Activated CD8-positive, alpha-beta T cell treated with anti-CD3 and anti-CD28 coated beads for 36 hours (primary cell): ENCODE measurements at regions not wholly inside any gene's neighbourhood (a gene's known extent, or its start where the extent isn't known, plus 50 kb on each side); places are given as distances from the start of the nearest gene placed in this dataset.

ENCODE experiments used
- ATAC-seq: fragments of 200-7000 bp; cut with Tn5 transposase; one replicate; pipeline ENCODE4 v1.10.0; 2021; ENCODE audit warnings: mild to moderate bottlenecking, moderate library complexity
- CTCF ChIA-PET: fragments of 350-600 bp; sonication (Branson Sonifier 250); formaldehyde crosslinking; loops from one replicate; lab custom pipeline; 2021; ENCODE audit warnings: antibody characterized with exemption; lab: Charles Lee
- POLR2A ChIA-PET: fragments of 350-600 bp; sonication (Branson Sonifier 250); formaldehyde crosslinking; loops from one replicate; lab custom pipeline; 2021; ENCODE audit warnings: antibody characterized with exemption; lab: Charles Lee
- DNase-seq: peaks from one replicate; pipeline ENCODE4 v3.0.0-alpha.2; 2020
- H3K27ac Mint-ChIP-seq: one replicate; pipeline ENCODE4 v1.8.0; 2021; ENCODE audit warnings: mild to moderate bottlenecking, mixed read lengths
- H3K27me3 Mint-ChIP-seq: one replicate; pipeline ENCODE4 v1.8.0; 2021; ENCODE audit warnings: mixed read lengths
- H3K36me3 Mint-ChIP-seq: one replicate; pipeline ENCODE4 v1.8.0; 2021; ENCODE audit warnings: low read depth, mixed read lengths
- H3K4me1 Mint-ChIP-seq: one replicate; pipeline ENCODE4 v1.8.0; 2021; ENCODE audit warnings: low read depth, mixed read lengths
- H3K4me3 Mint-ChIP-seq: one replicate; pipeline ENCODE4 v1.8.0; 2021; ENCODE audit warnings: mild to moderate bottlenecking, moderate library complexity, mixed read lengths
- H3K9me3 Mint-ChIP-seq: one replicate; pipeline ENCODE4 v1.8.0; 2021; ENCODE audit warnings: mixed read lengths
- CTCF ChIP-seq: fragments of 200-600 bp; IDR thresholded peaks from one replicate; pipeline ENCODE4 v1.8.0; 2022; ENCODE audit warnings: antibody characterized with exemption, mild to moderate bottlenecking
- intact Hi-C: fragments of 100-400 bp; cut with micrococcal nuclease; formaldehyde crosslinking; loops from one replicate; pipeline ENCODE4 v1.10.0; 2022

- H3K4me1 Mint-ChIP-seq = no peaks in the 10 kb centered on the region
- H3K36me3 Mint-ChIP-seq = no peaks in the 10 kb centered on the region
- no peaks in the 10 kb centered on the region for H3K27me3 Mint-ChIP-seq
- peaks cover 7% of the 10 kb centered on the region for H3K9me3 Mint-ChIP-seq
- ChIA-PET CTCF (no interaction called here), POLR2A (no interaction called here)
- no peak for TF ChIP-seq CTCF
- H3K27ac Mint-ChIP-seq = no peak overlapping the region
- DNase-seq (no peak), ATAC-seq (no peak)
- intact Hi-C loops = no loop called here
- no peak overlapping the region for H3K4me3 Mint-ChIP-seq
Measured at GRCh38 chr2:183665425-183665824, 541.2 kb downstream of the NUP35 start.

- H3K27me3 Mint-ChIP-seq = no peaks in the 10 kb centered on the region
- H3K4me1 Mint-ChIP-seq = no peaks in the 10 kb centered on the region
- CTCF ChIA-PET = no interaction called here
Measured at GRCh38 chr2:183666031-183666430, 541.8 kb downstream of the NUP35 start.

GRCh38 chr2:183671233-183671632 is 547.0 kb downstream of the NUP35 start:
- H3K9me3 Mint-ChIP-seq = no peaks in the 10 kb centered on the region
- intact Hi-C loops = no loop called here
- POLR2A ChIA-PET = no interaction called here
- H3K4me1 Mint-ChIP-seq = no peaks in the 10 kb centered on the region
- H3K27me3 Mint-ChIP-seq = no peaks in the 10 kb centered on the region
- no peak for TF ChIP-seq CTCF
- no peak overlapping the region for H3K27ac Mint-ChIP-seq
- H3K4me3 Mint-ChIP-seq = no peak overlapping the region
- ATAC-seq = no peak
- no peak for DNase-seq
- H3K36me3 Mint-ChIP-seq = no peaks in the 10 kb centered on the region
- CTCF ChIA-PET = no interaction called here

More at GRCh38 chr2:183666031-183666430, 541.8 kb downstream of the NUP35 start:
- Mint-ChIP-seq H3K4me3 (no peak overlapping the region), H3K27ac (no peak overlapping the region), H3K36me3 (no peaks in the 10 kb centered on the region), H3K9me3 (peaks cover 6% of the 10 kb centered on the region)
- no peak for ATAC-seq
- POLR2A ChIA-PET = no interaction called here
- no peak for TF ChIP-seq CTCF
- DNase-seq = no peak
- intact Hi-C loops = no loop called here

- Mint-ChIP-seq H3K9me3 (peaks cover 2% of the 10 kb centered on the region), H3K4me1 (no peaks in the 10 kb centered on the region), H3K27me3 (no peaks in the 10 kb centered on the region), H3K27ac (no peak overlapping the region), H3K36me3 (no peaks in the 10 kb centered on the region), H3K4me3 (no peak overlapping the region)
- POLR2A ChIA-PET = no interaction called here
- no peak for TF ChIP-seq CTCF
- CTCF ChIA-PET = no interaction called here
- no peak for ATAC-seq
- intact Hi-C loops = no loop called here
- no peak for DNase-seq
Measured at GRCh38 chr2:183678908-183679307, 554.7 kb downstream of the NUP35 start.

- peaks cover 5% of the 10 kb centered on the region for H3K9me3 Mint-ChIP-seq
- POLR2A ChIA-PET = no interaction called here
Measured at GRCh38 chr2:183680573-183680972, 556.3 kb downstream of the NUP35 start.

More at GRCh38 chr2:183680573-183680972, 556.3 kb downstream of the NUP35 start:
- no peak overlapping the region for H3K4me3 Mint-ChIP-seq
- intact Hi-C loops = no loop called here
- no peaks in the 10 kb centered on the region for H3K36me3 Mint-ChIP-seq
- no peak for TF ChIP-seq CTCF
- DNase-seq (no peak), ATAC-seq (no peak)
- H3K27ac Mint-ChIP-seq = no peak overlapping the region
- H3K27me3 Mint-ChIP-seq = no peaks in the 10 kb centered on the region
- CTCF ChIA-PET = no interaction called here
- no peaks in the 10 kb centered on the region for H3K4me1 Mint-ChIP-seq
